Motor neuron (in vitro differentiated cells): ENCODE measurements at regions not wholly inside any gene's neighbourhood (a gene's known extent, or its start where the extent isn't known, plus 50 kb on each side); places are given as distances from the start of the nearest gene placed in this dataset.

ENCODE experiments used
- ATAC-seq, 8 experiments: fragments of 200-7000 bp; cut with Tn5 transposase; replicated peaks in 6 of 8; 2 replicates each; pipeline ENCODE4 v1.8.0; 2021; ENCODE audit warnings: mild to moderate bottlenecking in 8 of 8, moderate library complexity in 8 of 8
- H3K27ac ChIP-seq, 2 donors: fragments of 250-450 bp; sonication (Bioruptor Pico); 2 replicates each; pipeline ENCODE4 v1.9.0; 2021; ENCODE audit warnings: antibody characterized with exemption in 2 of 2, mild to moderate bottlenecking in 2 of 2, moderate library complexity in 1 of 2
- H3K4me1 ChIP-seq, 2 donors: fragments of 250-450 bp; sonication (Bioruptor Pico); replicated peaks in 1 of 2; 2 replicates each; pipeline ENCODE4 v1.6.1; 2021; ENCODE audit warnings: antibody characterized with exemption in 2 of 2, mild to moderate bottlenecking in 2 of 2, moderate library complexity in 1 of 2
- H3K4me3 ChIP-seq, 5 donors: fragments of 250-450 bp; sonication (Bioruptor Pico); 2 replicates each; pipeline ENCODE4 v1.9.0; 2021; ENCODE audit warnings: antibody characterized with exemption in 5 of 5, mild to moderate bottlenecking in 5 of 5, moderate library complexity in 4 of 5
- WGBS, 10 experiments: fragments of 450-650 bp; shearing (Covaris generic); methylation state at CpG; one replicate each; pipeline ENCODE4 v1.0.0; 2022; 5-methylcytosine and 5-hydroxymethylcytosine counted together
- in situ Hi-C, 9 experiments: fragments of 400-800 bp; cut with MboI; loops; one replicate each; pipeline ENCODE4 v1.15.0; 2021; ENCODE audit warnings: low sequenced_read_pairs in 9 of 9, low pct_unique_long_range_greater_than_20kb in 2 of 9; ENCODE audit not compliant: unreplicated experiment in 9 of 9

GRCh38 chr3:110530902-110531301 lies 540.7 kb upstream of the NECTIN3 start:
- Histone ChIP-seq H3K4me1 (peaks cover 2 to 4% of the 10 kb centered on the region in 2 donors), H3K4me3 (no peak overlapping the region), H3K27ac (no peak overlapping the region)
- in situ Hi-C loops: no loop called here
- ATAC-seq: no peak
- WGBS, 10 experiments: 70 to 100% (median 88%) methylated on average over 1 to 2 of the region's 2 CpGs; no CpG with 5 or more reads in 3 of the 10 experiments

GRCh38 chr3:110533089-110533488 lies 538.5 kb upstream of the NECTIN3 start:
- H3K4me3 ChIP-seq: no peak overlapping the region
- in situ Hi-C loops: no loop called here

GRCh38 chr3:110542552-110543150 lies 529.0 kb upstream of the NECTIN3 start:
- Histone ChIP-seq H3K27ac (no peak overlapping the region), H3K4me1 (no peaks in the 10 kb centered on the region), H3K4me3 (no peak overlapping the region)
- WGBS, 10 experiments: 0 to 100% (median 60%) methylated on average over 1 to 3 of the region's 3 CpGs; no CpG with 5 or more reads in 3 of the 10 experiments
- ATAC-seq: peak in 3 of 8 experiments; percentile 14 to 46 (median 35)
- in situ Hi-C loops: no loop called here

More at GRCh38 chr3:110533089-110533488, 538.5 kb upstream of the NECTIN3 start:
- Histone ChIP-seq H3K4me1 (no peaks in the 10 kb centered on the region), H3K27ac (no peak overlapping the region)
- no peak for ATAC-seq

GRCh38 chr3:110544730-110545129 lies 526.9 kb upstream of the NECTIN3 start:
- peaks cover 0 to 7% of the 10 kb centered on the region in 2 donors for H3K4me1 ChIP-seq
- ATAC-seq: peak in 2 of 8 experiments; percentile 55 to 63
- in situ Hi-C loops: no loop called here
- H3K4me3 ChIP-seq: no peak overlapping the region
- 10 to 100% (median 86%) methylated on average over 1 of the region's 1 CpG; no CpG with 5 or more reads in 1 of the 10 experiments for WGBS, 10 experiments
- H3K27ac ChIP-seq: no peak overlapping the region

GRCh38 chr3:110550511-110550910 lies 521.1 kb upstream of the NECTIN3 start:
- 42 to 100% (median 91%) methylated on average over 1 to 5 of the region's 5 CpGs for WGBS, 10 experiments
- Histone ChIP-seq H3K4me3 (no peak overlapping the region), H3K4me1 (peaks cover 0 to 13% of the 10 kb centered on the region in 2 donors), H3K27ac (no peak overlapping the region)
- in situ Hi-C loops: no loop called here
- ATAC-seq: no peak

- no peak overlapping the region for H3K27ac ChIP-seq
- no peaks in the 10 kb centered on the region for H3K4me1 ChIP-seq
- in situ Hi-C loops: no loop called here
- ATAC-seq: no peak
- no peak overlapping the region for H3K4me3 ChIP-seq
- 80 to 83% (median 83%) methylated on average over 1 of the region's 1 CpG; no CpG with 5 or more reads in 7 of the 10 experiments for WGBS, 10 experiments
Observed at GRCh38 chr3:110562621-110563020, 509.0 kb upstream of the NECTIN3 start.

- in situ Hi-C loops: no loop called here
- Histone ChIP-seq H3K4me1 (no peaks in the 10 kb centered on the region), H3K27ac (no peak overlapping the region), H3K4me3 (no peak overlapping the region)
- no peak for ATAC-seq
Observed at GRCh38 chr3:110564674-110565073, 506.9 kb upstream of the NECTIN3 start.

GRCh38 chr3:110567029-110567428 lies 504.6 kb upstream of the NECTIN3 start:
- peak in 1 of 8 experiments; percentile 65 for ATAC-seq
- in situ Hi-C loops: no loop called here
- Histone ChIP-seq H3K27ac (no peak overlapping the region), H3K4me3 (no peak overlapping the region), H3K4me1 (no peaks in the 10 kb centered on the region)
- WGBS, 10 experiments: 58 to 100% (median 82%) methylated on average over 1 to 2 of the region's 2 CpGs

GRCh38 chr3:110568246-110568645 lies 503.4 kb upstream of the NECTIN3 start:
- WGBS, 10 experiments: 0 to 86% (median 63%) methylated on average over 1 to 2 of the region's 2 CpGs; no CpG with 5 or more reads in 1 of the 10 experiments
- H3K27ac ChIP-seq: no peak overlapping the region

GRCh38 chr3:110569073-110569472 lies 502.5 kb upstream of the NECTIN3 start:
- Histone ChIP-seq H3K4me3 (no peak overlapping the region), H3K27ac (no peak overlapping the region), H3K4me1 (no peaks in the 10 kb centered on the region)
- 62 to 100% (median 94%) methylated on average over 2 of the region's 2 CpGs for WGBS, 10 experiments
- in situ Hi-C loops: no loop called here
- ATAC-seq: no peak

More at GRCh38 chr3:110568246-110568645, 503.4 kb upstream of the NECTIN3 start:
- Histone ChIP-seq H3K4me1 (no peaks in the 10 kb centered on the region), H3K4me3 (no peak overlapping the region)
- in situ Hi-C loops: no loop called here
- peak in 2 of 8 experiments; percentile 32 to 74 for ATAC-seq

GRCh38 chr3:110575702-110576101 lies 495.9 kb upstream of the NECTIN3 start:
- in situ Hi-C loops: no loop called here
- no peak for ATAC-seq
- WGBS, 10 experiments: 60 to 92% (median 80%) methylated on average over 1 to 3 of the region's 3 CpGs; no CpG with 5 or more reads in 3 of the 10 experiments

GRCh38 chr3:110576960-110577359 lies 494.7 kb upstream of the NECTIN3 start:
- H3K4me3 ChIP-seq: no peak overlapping the region
- in situ Hi-C loops: no loop called here
- H3K27ac ChIP-seq: no peak overlapping the region

More at GRCh38 chr3:110575702-110576101, 495.9 kb upstream of the NECTIN3 start:
- H3K4me3 ChIP-seq: no peak overlapping the region
- H3K27ac ChIP-seq: no peak overlapping the region
- H3K4me1 ChIP-seq: peaks cover 0 to 4% of the 10 kb centered on the region in 2 donors

GRCh38 chr3:110577854-110578253 lies 493.8 kb upstream of the NECTIN3 start:
- peak in 3 of 8 experiments; percentile 34 to 53 (median 40) for ATAC-seq
- H3K4me3 ChIP-seq: no peak overlapping the region
- H3K27ac ChIP-seq: no peak overlapping the region
- 4 to 94% (median 68%) methylated on average over 1 to 2 of the region's 2 CpGs for WGBS, 10 experiments
- H3K4me1 ChIP-seq: peaks cover 0 to 4% of the 10 kb centered on the region in 2 donors
- in situ Hi-C loops: no loop called here

More at GRCh38 chr3:110576960-110577359, 494.7 kb upstream of the NECTIN3 start:
- H3K4me1 ChIP-seq: peaks cover 0 to 4% of the 10 kb centered on the region in 2 donors
- WGBS, 10 experiments: 0 to 28% (median 11%) methylated on average over 2 to 3 of the region's 3 CpGs; no CpG with 5 or more reads in 3 of the 10 experiments
- ATAC-seq: peak; percentile 63 to 82 (median 76)
